ENCODE measurements at regions not wholly inside any gene's neighbourhood (a gene's known extent, or its start where the extent isn't known, plus 50 kb on each side); places are given as distances from the start of the nearest gene placed in this dataset.

GRCh38 chr13:74883834-74884233, 598.1 kb downstream of the TBC1D4 start:
- no peak for TF ChIP-seq CTCF (IDR thresholded peaks at IDR 0.05; ENCODE audit: insufficient read depth, low read length, poor library complexity, severe bottlenecking)
- TF ChIP-seq EZH2phosphoT487 (conservative IDR thresholded peaks at IDR 0.05; ENCODE audit: low read length): no peak

Data from SU-DHL-6 (cell line).